ENCODE measurements at regions not wholly inside any gene's neighbourhood (a gene's known extent, or its start where the extent isn't known, plus 50 kb on each side); places are given as distances from the start of the nearest gene placed in this dataset.

DNA sequence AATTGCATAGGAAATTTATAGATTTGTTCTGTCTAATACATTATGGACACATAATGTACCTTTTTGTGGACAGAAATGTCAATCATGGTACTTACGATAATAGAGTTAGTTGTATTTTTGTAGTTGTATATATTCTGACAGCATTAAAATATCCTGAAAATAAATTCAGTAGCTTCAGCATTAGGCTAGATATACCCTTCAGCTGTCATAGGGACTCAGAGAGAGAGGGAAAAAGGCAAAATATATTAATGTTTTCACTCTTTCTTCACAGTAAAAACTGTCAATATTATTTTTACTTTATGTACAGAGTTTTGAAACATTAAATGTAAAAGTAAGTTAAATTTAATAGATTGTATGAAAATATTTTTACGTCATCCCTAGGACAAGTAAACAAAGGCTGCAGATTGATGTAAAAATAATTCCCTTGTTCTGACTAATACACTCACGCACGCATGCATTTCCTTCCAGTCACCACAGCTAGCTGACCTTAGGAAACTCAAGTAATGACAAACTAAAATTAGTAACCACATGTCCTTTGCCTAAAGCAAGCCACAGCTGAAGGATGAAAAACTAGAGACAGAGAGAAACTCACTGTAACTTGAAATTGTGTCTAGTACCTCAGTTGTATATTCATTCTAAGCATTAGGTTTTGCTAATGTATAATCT is 104.7 kb upstream of the CARD18 start:
- H3K27me3 ChIP-seq, result no peaks in the 10 kb centered on the region
- H3K4me1 ChIP-seq (replicated peaks in 1 of 2), result peaks cover 0 to 11% of the 10 kb centered on the region in 2 donors
- 28 to 30% (median 28%) methylated on average over 4 of the region's 4 CpGs for WGBS, 4 donors
- H3K27ac ChIP-seq, result no peak overlapping the region
- no peaks in the 10 kb centered on the region for H3K9me3 ChIP-seq (replicated peaks in 1 of 3)
- TF ChIP-seq POLR2A (IDR thresholded peaks at IDR 0.05), result no peak
- TF ChIP-seq, protein P1, sequence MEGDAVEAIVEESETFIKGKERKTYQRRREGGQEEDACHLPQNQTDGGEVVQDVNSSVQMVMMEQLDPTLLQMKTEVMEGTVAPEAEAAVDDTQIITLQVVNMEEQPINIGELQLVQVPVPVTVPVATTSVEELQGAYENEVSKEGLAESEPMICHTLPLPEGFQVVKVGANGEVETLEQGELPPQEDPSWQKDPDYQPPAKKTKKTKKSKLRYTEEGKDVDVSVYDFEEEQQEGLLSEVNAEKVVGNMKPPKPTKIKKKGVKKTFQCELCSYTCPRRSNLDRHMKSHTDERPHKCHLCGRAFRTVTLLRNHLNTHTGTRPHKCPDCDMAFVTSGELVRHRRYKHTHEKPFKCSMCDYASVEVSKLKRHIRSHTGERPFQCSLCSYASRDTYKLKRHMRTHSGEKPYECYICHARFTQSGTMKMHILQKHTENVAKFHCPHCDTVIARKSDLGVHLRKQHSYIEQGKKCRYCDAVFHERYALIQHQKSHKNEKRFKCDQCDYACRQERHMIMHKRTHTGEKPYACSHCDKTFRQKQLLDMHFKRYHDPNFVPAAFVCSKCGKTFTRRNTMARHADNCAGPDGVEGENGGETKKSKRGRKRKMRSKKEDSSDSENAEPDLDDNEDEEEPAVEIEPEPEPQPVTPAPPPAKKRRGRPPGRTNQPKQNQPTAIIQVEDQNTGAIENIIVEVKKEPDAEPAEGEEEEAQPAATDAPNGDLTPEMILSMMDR (IDR thresholded peaks at IDR 0.05), result no peak
- H3K36me3 ChIP-seq (replicated peaks in 1 of 2), result no peaks in the 10 kb centered on the region
- intact Hi-C loops (cut with DNase I), result no loop called here
- peak in 4 of 7 donors; percentile 9 to 52 (median 16) for DNase-seq
- no peak overlapping the region for H3K4me3 ChIP-seq

DNA sequence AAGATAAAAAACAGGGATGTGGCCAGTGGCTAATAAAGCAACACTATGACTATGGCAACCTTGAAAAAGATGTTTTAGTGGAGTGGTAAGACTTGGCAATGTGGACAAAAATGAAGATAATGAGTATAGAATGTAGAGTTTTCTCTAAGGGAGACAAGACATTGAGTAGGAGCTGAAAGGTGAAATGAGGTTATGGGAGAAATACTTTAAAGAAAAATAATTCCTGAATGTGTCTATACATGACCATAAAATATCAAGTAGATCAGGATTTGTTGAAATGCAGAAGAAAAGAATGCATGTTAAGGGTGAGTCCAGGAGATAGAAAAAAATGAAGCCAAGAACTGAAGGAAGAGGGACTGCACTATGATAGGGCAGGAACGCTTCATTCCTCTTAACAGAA is 101.6 kb upstream of the CARD18 start:
- no peak for DNase-seq
- no peaks in the 10 kb centered on the region for H3K27me3 ChIP-seq
- no peaks in the 10 kb centered on the region for H3K36me3 ChIP-seq (replicated peaks in 1 of 2)
- intact Hi-C loops (cut with DNase I), result no loop called here
- H3K27ac ChIP-seq, result no peak overlapping the region
- 57 to 84% (median 76%) methylated on average over 1 of the region's 1 CpG for WGBS, 4 donors
- H3K4me1 ChIP-seq (replicated peaks in 1 of 2), result peaks cover 0 to 11% of the 10 kb centered on the region in 2 donors
- H3K9me3 ChIP-seq (replicated peaks in 1 of 3), result no peaks in the 10 kb centered on the region
- H3K4me3 ChIP-seq, result no peak overlapping the region
- TF ChIP-seq, protein P1 (IDR thresholded peaks at IDR 0.05), result no peak

GRCh38 chr11:105236664-105237063 is 97.1 kb upstream of the CARD18 start:
- no peaks in the 10 kb centered on the region for H3K27me3 ChIP-seq
- no peak for DNase-seq
- H3K36me3 ChIP-seq (replicated peaks in 1 of 2), result no peaks in the 10 kb centered on the region
- H3K9me3 ChIP-seq (replicated peaks in 1 of 3), result no peaks in the 10 kb centered on the region
- H3K27ac ChIP-seq, result no peak overlapping the region
- WGBS, 4 donors, result 58 to 63% (median 59%) methylated on average over 2 of the region's 2 CpGs
- no peak for TF ChIP-seq POLR2A (IDR thresholded peaks at IDR 0.05)
- TF ChIP-seq, protein P1 (IDR thresholded peaks at IDR 0.05), result no peak
- no peak overlapping the region for H3K4me3 ChIP-seq
- intact Hi-C loops (cut with DNase I), result no loop called here
- H3K4me1 ChIP-seq (replicated peaks in 1 of 2), result no peaks in the 10 kb centered on the region

- H3K4me1 ChIP-seq (replicated peaks in 1 of 2), result no peaks in the 10 kb centered on the region
- TF ChIP-seq, protein P1 (IDR thresholded peaks at IDR 0.05), result no peak
- no peak for TF ChIP-seq POLR2A (IDR thresholded peaks at IDR 0.05)
- no peaks in the 10 kb centered on the region for H3K36me3 ChIP-seq (replicated peaks in 1 of 2)
- intact Hi-C loops (cut with DNase I), result no loop called here
- 69 to 83% (median 72%) methylated on average over 1 of the region's 1 CpG for WGBS, 4 donors
- no peak overlapping the region for H3K4me3 ChIP-seq
- no peaks in the 10 kb centered on the region for H3K9me3 ChIP-seq (replicated peaks in 1 of 3)
- H3K27ac ChIP-seq, result no peak overlapping the region
- no peaks in the 10 kb centered on the region for H3K27me3 ChIP-seq
- DNase-seq, result no peak
Measured at GRCh38 chr11:105233285-105233684, 93.7 kb upstream of the CARD18 start.
